LNCaP clone FGC (cell line): ENCODE measurements at regions not wholly inside any gene's neighbourhood (a gene's known extent, or its start where the extent isn't known, plus 50 kb on each side); places are given as distances from the start of the nearest gene placed in this dataset.

ENCODE experiments used
- DNase-seq: peaks from one replicate; pipeline ENCODE4 v3.0.0-alpha.2; 2011; ENCODE audit warnings: low read depth
- H3K4me3 ChIP-seq: 2 replicates; pipeline ENCODE4 v1.5.1; 2011; ENCODE audit warnings: mild to moderate bottlenecking, low read depth, low read length, control low read depth
- CTCF ChIP-seq: IDR thresholded peaks from 2 replicates; pipeline ENCODE4 v1.5.1; 2012; ENCODE audit warnings: mild to moderate bottlenecking; ENCODE audit not compliant: control insufficient read depth, insufficient read depth; ENCODE audit errors: extremely low read depth

- no peak for TF ChIP-seq CTCF
Observed at GRCh38 chr5:152632360-152632759, 227.3 kb upstream of the NMUR2 start.

GRCh38 chr5:152634586-152634985 lies 229.5 kb upstream of the NMUR2 start:
- TF ChIP-seq CTCF, result no peak
- no peak overlapping the region for H3K4me3 ChIP-seq
- no peak for DNase-seq

More at GRCh38 chr5:152632360-152632759, 227.3 kb upstream of the NMUR2 start:
- H3K4me3 ChIP-seq, result no peak overlapping the region
- no peak for DNase-seq

- H3K4me3 ChIP-seq, result no peak overlapping the region
- no peak for TF ChIP-seq CTCF
- no peak for DNase-seq
Observed at GRCh38 chr5:152638996-152639552, 234.0 kb upstream of the NMUR2 start.

- H3K4me3 ChIP-seq, result no peak overlapping the region
- no peak for TF ChIP-seq CTCF
Observed at GRCh38 chr5:152641970-152642805, 237.1 kb upstream of the NMUR2 start.

GRCh38 chr5:152642880-152643279 lies 237.8 kb upstream of the NMUR2 start:
- no peak for DNase-seq
- no peak overlapping the region for H3K4me3 ChIP-seq
- no peak for TF ChIP-seq CTCF

More at GRCh38 chr5:152641970-152642805, 237.1 kb upstream of the NMUR2 start:
- DNase-seq, result no peak

GRCh38 chr5:152644029-152644728 lies 239.1 kb upstream of the NMUR2 start:
- no peak for DNase-seq
- no peak overlapping the region for H3K4me3 ChIP-seq
- TF ChIP-seq CTCF, result no peak
